ENCODE measurements at regions not wholly inside any gene's neighbourhood (a gene's known extent, or its start where the extent isn't known, plus 50 kb on each side); places are given as distances from the start of the nearest gene placed in this dataset.
"Not testable (repeated sequence)": the region's sequence is repeated elsewhere in the genome, so short reads cannot be mapped to it uniquely, and the experiment has no call there.

DNA sequence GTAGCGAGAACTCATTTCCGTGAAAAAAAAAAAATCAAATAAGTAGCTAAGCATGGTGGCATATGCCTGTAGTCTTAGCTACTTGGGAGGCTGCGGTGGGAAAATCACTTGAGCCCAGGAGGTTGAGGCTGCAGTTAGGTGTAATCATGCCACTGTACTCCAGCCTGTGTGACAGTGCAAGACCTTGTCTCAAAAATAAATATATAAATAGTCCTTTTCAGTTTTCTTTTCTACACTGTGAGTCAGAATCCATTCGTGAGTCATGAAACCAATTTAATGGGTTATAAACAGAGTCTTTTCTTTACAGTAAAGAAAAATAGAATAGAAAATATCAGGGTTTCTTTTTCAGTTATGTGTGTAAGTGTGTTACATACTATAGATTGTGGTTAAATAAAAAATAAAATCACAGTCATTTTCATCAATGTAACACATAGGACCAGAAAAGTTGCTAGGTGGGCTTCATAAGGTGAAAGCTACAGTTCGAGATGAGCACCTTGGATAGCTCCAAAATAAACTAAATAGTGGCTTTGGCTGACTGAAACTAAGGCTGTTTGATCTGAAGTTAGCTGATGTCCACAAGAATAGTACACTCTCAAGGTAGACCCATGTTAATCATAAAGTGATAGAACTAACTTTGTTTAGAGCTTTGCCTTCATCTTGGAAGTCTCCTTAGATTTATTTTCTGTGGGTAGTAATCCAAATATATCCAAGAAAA is 781.1 kb downstream of the GATA3 start:
- DNase-seq, result no peak

DNA sequence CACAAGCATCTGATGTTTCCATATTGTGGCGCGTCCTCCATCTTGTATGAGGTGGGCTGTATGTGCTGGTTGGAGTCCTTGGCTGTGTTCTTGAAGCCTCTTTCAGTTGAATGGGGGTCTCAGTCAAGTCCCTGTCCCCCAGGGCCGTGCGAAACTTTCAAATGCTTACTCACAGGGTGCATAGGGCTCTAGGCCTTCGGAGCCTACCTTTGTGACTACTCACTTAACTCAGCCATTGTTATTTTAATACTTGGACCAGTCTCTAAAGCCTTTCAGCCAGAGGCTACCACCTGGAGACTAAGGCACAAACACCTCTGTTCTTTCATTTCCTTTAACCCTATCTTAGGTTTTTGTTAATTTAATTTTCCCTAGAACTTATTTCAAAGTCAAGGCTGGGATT is 785.9 kb downstream of the GATA3 start:
- no peak for DNase-seq

DNA sequence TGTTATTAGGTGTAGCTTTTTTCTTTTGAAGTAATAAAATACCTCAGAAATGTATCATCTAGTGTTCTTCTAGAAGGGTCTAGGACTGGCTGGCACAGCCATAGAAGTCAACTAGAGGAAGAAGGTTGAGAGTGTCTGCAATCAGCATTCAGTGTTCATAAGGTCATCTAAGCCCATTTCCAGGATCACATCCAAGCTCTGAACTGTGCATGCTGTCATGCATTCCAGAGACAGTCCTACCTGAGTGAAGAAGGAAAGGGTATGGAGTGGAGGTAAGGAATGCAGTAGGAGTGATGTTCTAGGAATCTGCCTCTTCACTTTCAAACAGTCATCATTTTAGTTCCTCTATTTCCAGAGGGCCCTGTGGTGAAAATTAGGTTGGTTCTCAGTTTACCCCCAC is 789.7 kb downstream of the GATA3 start:
- DNase-seq, result no peak

DNA sequence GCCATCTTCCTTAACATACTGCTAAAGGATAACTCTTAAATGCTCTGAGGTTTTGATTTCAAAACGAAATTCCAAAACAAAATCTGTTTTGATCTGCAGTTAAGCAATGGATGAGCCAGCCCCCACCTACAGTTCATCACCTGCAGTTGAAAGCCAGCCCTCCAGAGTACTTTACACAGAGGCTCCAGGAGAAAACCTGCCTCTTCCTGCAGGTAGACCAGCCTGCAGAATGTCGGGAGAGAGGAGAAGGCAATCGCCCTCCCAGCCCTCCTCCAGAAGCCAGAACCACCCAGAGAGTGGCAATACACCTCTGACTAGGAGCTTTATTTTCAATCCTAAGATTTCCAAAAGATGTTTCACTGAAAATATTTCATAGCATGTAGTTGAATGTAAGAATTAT is 798.1 kb downstream of the GATA3 start:
- DNase-seq, result no peak

DNA sequence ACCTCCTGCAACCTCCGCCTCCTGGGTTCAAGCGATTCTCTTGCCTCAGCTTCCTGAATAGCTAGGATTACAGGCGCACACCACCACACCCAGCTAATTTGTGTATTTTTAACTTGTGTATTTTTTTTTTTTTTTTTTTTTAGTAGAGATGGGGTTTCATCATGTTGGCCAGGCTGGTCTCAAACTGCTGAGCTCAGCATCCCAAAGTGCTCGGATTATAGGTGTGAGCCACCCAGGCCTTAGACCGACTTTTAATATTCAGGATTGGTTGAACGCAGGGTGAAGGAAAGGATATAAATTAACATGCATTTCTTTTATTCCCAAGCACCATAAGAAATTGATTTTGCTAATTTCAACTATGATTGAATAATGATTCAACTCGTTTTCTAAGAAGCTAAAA is 798.6 kb downstream of the GATA3 start:
- DNase-seq, result no peak

DNA sequence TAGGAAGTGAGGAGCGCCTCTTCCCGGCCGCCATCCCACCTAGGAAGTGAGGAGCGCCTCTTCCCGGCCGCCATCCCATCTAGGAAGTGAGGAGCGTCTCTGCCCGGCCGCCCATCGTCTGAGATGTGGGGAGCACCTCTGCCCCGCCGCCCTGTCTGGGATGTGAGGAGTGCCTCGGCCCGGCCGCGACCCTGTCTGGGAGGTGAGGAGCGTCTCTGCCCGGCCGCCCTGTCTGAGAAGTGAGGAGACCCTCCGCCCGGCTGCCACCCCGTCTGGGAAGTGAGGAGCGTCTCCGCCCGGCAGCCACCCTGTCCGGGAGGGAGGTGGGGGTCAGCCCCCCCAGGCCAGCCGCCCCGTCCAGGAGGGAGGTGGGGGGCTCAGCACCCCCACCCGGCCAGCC is 814.4 kb downstream of the GATA3 start:
- DNase-seq, result not testable (repeated sequence)

DNA sequence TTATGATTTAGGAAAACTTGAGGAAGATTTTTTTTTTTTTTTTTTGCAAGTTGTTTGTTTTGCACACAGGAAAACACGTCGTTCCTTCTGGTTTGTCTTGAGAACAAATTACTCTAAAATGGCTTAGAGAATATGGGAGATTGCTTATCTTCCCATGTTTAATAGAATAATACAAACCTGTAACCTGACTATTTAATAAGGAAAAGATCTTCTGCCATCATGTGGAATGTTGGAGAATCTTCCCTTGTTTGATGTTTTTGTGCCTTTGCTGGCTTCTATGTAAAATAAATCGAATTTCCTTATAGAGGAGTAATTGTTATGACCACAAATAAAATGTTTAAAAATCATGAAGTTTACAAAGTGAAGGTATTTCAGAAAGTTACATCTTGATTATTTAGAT is 818.8 kb downstream of the GATA3 start:
- DNase-seq, result no peak

DNA sequence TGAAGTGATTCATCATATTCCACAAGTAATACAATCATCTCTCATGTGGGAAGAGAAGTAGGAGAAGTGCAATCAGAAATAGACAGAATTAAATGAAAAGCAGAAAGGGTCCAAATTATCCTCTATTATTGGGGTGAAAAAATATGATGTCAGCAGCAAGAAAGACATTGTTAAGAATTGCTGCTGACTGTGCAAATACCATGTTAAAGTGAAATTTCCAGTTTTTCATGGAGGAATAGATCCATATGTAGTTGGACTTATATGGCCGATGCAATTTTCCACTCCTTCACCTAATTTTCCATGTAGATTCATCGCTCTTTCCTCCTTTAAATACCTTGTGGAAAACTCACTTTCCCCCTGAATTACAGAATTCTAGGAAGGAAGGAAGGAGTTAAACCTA is 819.8 kb downstream of the GATA3 start:
- no peak for DNase-seq

DNA sequence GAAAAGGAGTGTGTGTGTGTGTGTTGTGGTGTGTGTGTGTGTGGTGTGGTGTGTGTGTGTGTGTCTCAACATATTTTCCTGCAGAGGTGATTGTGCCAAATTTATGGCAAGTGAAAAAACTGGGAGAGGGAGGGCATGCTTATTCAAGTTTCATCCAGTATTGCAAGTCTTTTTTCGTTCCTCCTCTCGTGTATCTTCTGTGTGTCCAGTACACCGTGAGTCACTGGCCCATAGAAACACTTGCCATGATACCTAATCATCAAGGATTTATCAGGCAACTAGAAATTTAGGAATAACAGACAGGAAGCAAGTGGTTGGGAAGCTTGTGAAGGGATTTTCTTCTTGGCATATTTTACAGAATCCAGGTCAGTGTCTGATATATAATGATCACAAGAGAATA is 820.5 kb downstream of the GATA3 start:
- no peak for DNase-seq

DNA sequence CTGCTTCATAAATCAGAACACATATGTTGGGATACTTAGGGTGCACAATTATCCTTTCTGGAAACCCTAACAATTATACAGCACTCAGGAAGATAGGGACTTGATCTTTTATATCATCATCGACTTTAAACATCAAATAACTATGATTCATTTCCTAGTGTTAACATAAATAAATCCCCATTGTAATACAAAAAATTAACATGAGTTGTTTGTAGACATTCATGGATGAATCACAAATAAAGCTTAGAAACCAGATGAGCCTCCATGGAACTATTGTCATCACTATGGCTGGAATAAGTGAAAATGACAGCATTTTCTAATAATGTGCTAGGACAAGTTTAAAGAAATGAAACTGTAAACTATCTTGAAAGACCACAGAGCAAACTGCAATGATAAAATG is 821.7 kb downstream of the GATA3 start:
- DNase-seq, result no peak

DNA sequence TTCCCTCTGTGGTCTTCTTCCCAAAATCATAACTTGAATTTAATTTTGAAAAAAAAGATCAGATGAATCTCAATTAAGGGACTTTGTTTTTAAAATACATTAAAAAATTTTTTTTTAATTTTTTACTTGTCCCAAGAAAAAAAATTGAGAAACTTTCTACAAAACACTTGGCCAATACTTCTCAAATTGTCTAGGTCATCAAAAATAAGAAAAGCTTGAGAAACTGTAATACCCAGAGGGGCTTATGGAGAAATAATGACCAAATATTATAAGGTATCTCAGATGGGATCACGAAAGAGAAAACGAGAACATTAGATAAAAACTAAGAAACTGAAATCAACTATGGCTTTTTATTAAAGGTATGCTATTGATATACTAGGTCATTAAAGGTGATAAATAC is 835.0 kb downstream of the GATA3 start:
- DNase-seq, result no peak

DNA sequence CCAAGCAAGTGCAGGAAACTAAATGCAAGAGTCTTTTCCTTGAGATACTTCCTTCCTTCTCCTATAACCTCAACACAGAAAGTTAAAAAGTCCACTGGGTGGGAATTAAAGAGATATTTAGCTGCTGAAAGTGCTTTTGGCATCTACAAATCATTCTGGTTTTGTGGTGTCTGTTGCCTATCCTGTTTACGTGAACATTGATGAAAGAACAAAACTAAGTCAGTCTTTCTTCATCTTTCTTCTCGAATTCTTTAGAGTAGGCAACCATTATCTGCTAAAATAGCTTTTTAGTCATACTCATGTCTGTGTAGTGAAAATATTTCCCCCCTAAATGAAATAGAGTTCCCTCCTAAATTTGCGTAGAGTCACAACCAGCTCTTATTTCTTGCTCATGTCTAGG is 838.6 kb downstream of the GATA3 start:
- no peak for DNase-seq

DNA sequence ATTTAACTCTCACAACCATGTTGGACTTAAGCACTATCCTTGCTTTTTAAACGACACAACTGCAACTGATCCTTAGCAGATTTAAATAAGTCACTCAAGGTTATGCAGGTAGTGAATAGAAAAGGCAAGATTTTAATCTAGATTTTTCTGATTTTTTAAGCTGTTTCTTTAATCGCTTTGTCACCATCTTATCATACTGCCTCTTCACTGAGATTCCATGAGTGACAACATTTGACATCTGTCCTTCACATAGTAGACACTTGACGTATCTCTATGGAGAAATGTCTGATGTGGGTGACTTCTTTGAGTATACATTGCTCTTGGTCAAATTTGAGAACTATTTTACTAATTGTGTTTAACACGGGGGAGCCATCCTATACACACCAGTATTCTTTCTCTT is 839.7 kb downstream of the GATA3 start:
- no peak for DNase-seq

DNA sequence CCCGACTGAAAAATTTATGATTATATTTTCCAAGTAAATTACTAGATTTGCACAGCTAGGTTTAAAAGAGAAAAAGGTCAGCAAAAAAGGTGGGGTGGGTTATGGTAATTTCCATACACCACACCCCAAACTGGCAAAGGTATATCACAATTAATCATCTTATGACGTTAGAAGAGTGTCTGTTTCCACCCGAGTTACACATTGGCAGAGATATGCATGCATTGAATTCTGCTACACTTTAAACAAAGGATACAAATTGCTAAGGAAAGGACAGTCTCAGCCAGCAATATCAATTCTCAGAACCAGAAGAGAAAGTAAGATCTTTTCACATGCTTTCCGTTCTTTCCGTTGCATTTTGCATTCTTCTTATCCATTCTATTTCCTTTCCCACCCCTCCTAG is 843.3 kb downstream of the GATA3 start:
- DNase-seq, result no peak

DNA sequence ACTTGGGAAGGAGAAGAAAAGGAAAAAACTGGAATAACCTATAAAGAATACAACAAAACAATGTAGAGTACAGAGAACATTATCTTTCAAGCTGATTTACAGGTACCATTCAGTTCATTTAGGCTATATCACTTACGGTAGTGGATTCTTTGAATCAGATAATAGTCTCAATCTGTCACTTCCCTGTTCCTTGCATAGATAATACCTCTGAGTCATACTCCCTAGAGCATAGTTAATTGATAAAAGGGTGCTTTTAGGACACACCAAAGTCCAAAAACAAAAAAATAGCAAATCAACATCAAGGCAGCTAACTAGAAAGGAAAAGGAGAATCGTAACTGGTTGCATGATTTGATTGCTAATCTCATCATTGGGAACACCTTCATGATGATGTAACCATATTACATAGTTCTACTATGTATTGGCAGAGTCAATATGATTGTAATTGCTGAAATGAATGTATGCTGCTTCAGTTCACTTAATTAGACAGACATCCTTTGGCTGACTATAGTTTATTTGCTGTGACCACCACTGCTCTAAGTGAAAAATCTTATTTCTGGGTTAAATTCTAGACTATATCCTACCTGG is 844.4 kb downstream of the GATA3 start:
- no peak for DNase-seq

DNA sequence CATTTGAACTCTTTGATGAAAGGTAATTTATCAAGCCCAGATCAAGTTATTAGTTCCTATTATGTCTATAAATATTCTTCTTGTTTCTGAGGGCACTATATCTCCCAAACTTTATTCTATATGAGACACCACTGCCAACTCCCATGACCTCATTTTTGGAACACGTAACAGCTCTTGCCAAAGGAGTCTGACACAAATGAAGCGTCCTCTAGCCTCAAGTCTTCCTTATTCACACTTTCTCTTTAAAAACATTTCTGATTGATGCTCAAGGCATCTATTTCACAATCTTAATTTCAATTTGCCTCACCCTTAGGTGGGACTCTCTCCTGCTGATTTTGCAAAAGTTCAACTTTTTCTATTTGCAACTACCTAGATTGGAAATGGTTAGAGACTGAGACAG is 848.4 kb downstream of the GATA3 start:
- no peak for DNase-seq

DNA sequence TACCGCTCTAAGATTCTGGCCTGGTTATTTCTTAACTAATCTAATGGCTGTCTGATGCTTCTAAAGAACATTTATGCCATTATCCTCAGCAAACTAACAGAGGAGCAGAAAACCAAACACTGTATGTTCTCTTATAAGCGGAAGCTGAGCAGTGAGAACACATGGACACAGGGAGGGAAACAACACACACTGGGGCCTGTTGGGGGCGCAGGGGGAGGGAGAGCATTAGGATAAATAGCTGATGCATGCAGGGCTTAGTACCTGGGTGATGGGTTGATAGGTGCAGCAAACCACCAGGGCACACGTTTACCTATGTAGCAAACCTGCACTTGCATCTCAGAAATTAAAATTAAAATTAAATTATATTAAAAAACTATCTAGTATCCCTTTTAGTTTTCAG is 853.5 kb downstream of the GATA3 start:
- no peak for DNase-seq

DNA sequence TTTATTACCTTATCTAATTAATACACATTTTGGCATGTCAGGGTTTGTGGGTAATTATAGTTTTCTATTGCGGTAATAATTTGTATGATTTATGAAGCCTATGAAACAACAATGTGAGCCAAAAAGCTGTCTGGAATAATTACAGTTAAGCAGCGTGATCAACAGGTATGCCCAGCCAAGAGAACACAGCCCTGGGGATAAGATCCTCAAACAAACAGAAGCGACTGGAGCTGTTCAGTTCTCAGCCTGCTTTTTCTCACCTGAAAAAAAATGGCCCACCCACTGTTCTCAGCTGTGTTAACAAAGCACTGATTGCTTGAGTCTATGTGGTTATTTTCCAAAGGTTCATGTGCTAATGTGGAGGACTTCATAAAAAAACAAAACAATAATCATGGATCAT is 855.8 kb downstream of the GATA3 start:
- DNase-seq, result no peak

DNA sequence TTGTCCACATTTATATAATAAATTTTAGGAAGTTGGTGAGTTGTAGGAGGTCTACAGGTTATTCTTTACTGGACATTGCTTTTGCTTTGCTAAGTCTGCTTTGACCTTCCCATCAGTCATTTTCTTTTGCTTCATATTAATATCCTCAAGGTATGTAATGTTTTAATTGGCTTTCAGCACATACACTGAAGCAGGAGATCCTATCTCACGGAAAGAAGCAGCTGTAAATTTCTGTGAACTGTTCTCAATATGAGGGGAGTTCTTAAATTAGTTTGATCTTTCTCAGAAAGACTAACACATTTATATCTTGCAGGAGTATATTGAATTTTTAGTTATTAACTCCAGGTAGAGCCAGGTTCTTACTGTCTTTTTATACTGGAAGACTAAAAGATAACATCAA is 856.5 kb downstream of the GATA3 start:
- no peak for DNase-seq

DNA sequence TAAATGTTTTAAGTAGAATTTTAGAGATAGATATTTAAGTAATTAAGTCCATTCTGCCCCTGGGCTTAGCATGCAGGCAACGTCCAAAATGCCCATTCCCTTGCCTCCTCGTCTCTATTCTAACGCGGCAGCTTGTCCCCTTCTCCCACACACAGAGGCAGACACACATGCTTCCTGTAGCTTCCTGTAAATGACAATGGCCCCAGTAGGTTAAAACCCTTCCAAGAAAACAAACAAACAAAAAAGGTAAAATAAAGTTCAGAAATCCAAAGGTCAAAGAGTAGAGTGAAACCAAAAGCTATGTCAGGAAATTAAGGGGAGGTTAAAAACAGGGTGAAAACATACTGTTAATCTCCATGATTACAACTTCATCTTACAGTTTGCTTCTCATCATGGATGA is 857.6 kb downstream of the GATA3 start:
- DNase-seq, result no peak

DNA sequence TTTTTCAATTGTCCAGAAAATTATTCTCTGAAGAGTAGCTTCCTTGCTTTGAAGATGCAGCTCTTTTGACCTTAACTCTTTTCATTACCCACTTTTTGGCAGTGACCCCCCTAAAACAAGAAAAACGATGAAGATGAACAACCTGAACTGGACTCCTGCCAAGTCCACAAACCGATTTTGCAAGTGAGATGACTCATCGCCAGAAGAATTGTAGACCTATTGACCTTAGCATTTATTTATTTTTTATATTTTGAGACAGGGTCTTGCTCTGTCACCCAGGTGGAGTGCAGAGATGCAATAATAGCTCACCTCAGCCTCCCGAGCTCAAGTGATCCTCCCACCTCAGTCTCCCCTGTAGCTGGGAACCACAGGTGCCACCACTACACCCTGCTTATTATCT is 859.2 kb downstream of the GATA3 start:
- DNase-seq, result no peak

DNA sequence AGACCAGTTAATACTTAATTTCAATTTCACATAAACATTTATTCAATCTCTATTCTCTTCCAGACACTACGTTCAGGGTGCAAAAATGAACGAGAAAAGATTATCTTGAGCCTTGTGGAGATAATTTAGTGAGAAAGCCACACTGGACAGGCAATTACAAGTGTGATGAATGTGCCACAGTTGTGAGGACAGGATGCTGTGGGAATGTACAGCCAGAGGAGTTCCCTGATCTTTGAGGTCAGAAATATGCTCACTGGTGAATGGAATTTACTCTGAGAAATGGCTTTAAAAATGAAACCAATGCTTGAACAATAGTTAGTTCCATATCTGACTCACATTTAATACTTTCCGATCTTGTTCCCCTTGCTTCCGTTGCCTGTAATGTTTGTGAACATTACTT is 864.8 kb downstream of the GATA3 start:
- DNase-seq, result no peak

DNA sequence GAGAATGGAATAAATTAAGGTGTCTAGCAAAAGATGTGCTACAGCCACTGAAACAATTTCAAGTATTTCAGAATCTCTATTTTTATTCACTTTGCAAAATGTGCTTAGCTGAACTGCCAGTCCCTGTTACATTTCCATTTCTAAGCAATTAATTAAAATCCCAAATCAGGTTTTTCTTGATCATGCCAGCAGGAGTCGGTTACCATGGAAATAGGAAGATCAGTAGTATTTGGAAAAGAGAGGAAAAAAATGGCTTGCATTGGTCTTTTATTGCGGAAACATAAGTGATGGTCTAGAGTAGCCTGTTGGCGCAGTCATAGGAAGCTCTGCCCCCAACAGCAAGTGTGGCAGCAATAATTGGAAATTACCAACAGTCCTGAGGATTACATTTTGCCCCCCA is 867.1 kb downstream of the GATA3 start:
- no peak for DNase-seq

DNA sequence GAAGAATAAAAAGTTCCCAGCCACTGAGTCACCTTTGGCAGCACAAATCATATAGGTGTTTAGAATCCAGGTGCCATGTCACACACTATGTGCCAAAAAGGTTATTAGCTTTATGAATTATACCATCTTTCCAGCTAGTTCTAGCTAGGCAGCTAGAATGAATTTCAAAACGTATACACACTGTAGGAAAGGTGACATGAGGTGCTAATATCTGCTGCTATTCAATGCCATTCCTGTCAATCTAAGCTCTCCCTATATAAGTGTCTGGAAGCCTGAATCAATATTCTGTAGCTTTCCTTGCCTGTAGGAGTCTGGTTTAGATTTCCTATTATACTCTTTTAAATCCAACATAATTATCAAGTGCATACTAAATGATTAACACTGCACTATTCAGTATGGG is 868.6 kb downstream of the GATA3 start:
- DNase-seq, result no peak

DNA sequence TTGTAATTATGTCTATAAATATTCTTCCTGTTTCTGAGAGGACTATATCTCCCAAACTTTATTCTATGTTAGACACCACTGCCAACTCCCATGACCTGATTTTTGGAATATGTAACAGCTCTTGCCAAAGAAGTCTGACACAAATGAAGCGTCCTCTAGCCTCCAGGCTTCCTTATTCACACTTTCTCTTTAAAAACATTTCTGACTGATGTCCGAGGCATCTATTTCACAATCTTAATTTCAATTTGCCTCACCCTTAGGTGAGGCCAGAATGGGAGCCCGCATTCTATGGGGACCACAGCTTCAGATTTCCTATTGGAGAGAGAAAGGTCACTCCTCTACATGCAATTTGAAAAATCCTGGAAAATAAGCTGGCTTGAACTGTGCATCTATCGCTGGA is 873.2 kb downstream of the GATA3 start:
- no peak for DNase-seq
